ENCODE measurements at regions not wholly inside any gene's neighbourhood (a gene's known extent, or its start where the extent isn't known, plus 50 kb on each side); places are given as distances from the start of the nearest gene placed in this dataset.

- no peak for TF ChIP-seq EGR1 (IDR thresholded peaks at IDR 0.05)
- TF ChIP-seq, protein P1, sequence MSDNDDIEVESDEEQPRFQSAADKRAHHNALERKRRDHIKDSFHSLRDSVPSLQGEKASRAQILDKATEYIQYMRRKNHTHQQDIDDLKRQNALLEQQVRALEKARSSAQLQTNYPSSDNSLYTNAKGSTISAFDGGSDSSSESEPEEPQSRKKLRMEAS (IDR thresholded peaks at IDR 0.05) = no peak
- TF ChIP-seq RAD21 (IDR thresholded peaks at IDR 0.05; ENCODE audit: low read depth) = no peak
- TF ChIP-seq CREB1 (IDR thresholded peaks at IDR 0.05; ENCODE audit: low read depth) = no peak
- TF ChIP-seq TCF12 (IDR thresholded peaks at IDR 0.05; ENCODE audit: low read depth) = no peak
- no peak for TF ChIP-seq EP300 (IDR thresholded peaks at IDR 0.05; ENCODE audit: borderline replicate concordance)
- TF ChIP-seq NFIC (IDR thresholded peaks at IDR 0.05) = no peak
- TF ChIP-seq YY1 (IDR thresholded peaks at IDR 0.05; ENCODE audit: low read depth) = no peak
Observed at GRCh38 chr17:22277595-22277994, 585.3 kb downstream of the KCNJ18 start.

- TF ChIP-seq, protein P1 (IDR thresholded peaks at IDR 0.05) = no peak
- TF ChIP-seq CEBPB (IDR thresholded peaks at IDR 0.05) = no peak
- TF ChIP-seq YY1 (IDR thresholded peaks at IDR 0.05; ENCODE audit: low read depth) = no peak
- TF ChIP-seq TAF1 (IDR thresholded peaks at IDR 0.05; ENCODE audit: low read depth) = no peak
- TF ChIP-seq EGR1 (IDR thresholded peaks at IDR 0.05) = no peak
- no peak for TF ChIP-seq USF1 (IDR thresholded peaks at IDR 0.05)
- no peak for TF ChIP-seq TCF12 (IDR thresholded peaks at IDR 0.05; ENCODE audit: low read depth)
Observed at GRCh38 chr17:22278302-22279275, 586.3 kb downstream of the KCNJ18 start.

DNA sequence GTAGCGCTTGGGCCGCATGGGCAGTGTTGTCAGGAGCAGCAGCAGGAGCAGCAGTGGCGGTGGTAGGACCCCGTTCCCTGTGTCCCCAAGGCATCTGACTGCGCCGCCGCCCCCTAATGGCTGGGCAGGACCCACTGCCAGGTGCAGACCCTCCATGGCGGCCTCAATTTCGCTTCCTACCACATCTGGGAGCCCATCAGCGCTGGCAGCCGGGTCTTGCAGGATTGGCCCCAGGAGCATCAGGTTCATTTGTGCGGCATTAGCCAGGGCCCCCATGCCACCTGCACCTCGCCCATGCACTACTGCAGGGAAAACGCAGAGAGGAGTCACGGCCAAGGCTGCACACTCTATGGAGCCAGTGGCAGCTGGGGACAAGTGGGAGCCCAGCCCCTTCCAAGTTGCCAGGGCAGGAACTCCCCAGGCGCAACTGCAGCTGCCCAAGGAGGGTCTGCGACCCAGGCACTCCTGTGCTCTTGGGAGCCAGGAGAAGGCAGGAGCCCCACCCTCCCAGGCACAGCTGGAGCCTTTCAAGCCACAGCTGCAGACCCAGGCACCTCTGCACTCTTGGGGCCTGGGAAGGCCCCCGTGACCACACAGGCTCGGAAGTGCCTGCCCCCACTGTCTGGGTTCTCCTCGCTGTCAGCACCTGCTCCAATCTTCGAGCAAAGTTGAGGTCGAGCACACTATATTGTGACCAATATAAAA, 594.2 kb downstream of the KCNJ18 start:
- no peak for TF ChIP-seq YY1 (IDR thresholded peaks at IDR 0.05; ENCODE audit: low read depth)
- no peak for TF ChIP-seq ZBTB7A (IDR thresholded peaks at IDR 0.05; ENCODE audit: low read depth)
- no peak for TF ChIP-seq CEBPB (IDR thresholded peaks at IDR 0.05)
- TF ChIP-seq FOXM1 (IDR thresholded peaks at IDR 0.05; ENCODE audit: borderline replicate concordance, low read depth) = no peak
- TF ChIP-seq, protein P1 (IDR thresholded peaks at IDR 0.05) = no peak

DNA sequence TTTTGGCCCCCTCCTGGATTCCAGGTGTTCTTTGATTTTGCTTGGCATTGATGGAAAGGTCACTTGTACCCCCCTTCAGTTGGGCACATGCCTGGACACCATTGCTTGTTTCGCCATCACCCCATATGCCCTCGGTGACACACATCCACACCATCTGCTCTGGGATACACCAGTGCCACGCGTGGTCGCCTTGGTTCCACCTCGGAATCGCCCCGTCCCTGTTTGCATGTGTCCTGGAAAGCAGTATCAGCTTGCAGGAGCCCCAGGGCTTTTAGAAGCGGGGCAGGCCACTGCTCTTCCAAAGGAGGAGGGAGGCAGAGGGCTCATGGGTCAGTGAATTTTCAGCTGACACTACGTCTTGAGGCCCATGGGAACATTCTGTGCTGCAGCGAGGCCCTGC, 607.9 kb downstream of the KCNJ18 start:
- TF ChIP-seq NFIC (IDR thresholded peaks at IDR 0.05) (no peak), TCF12 (IDR thresholded peaks at IDR 0.05; ENCODE audit: low read depth) (no peak), YY1 (IDR thresholded peaks at IDR 0.05; ENCODE audit: low read depth) (no peak), USF1 (IDR thresholded peaks at IDR 0.05) (no peak), TAF1 (IDR thresholded peaks at IDR 0.05; ENCODE audit: low read depth) (no peak), ZBTB7A (IDR thresholded peaks at IDR 0.05; ENCODE audit: low read depth) (no peak), TEAD4 (IDR thresholded peaks at IDR 0.05) (no peak), FOXM1 (IDR thresholded peaks at IDR 0.05; ENCODE audit: borderline replicate concordance, low read depth) (no peak), REST (IDR thresholded peaks at IDR 0.05; ENCODE audit: low read depth) (no peak), EP300 (IDR thresholded peaks at IDR 0.05; ENCODE audit: borderline replicate concordance) (no peak), EGR1 (IDR thresholded peaks at IDR 0.05) (no peak), CEBPB (IDR thresholded peaks at IDR 0.05) (no peak), RAD21 (IDR thresholded peaks at IDR 0.05; ENCODE audit: low read depth) (no peak), CREB1 (IDR thresholded peaks at IDR 0.05; ENCODE audit: low read depth) (no peak)
- TF ChIP-seq, protein P1 (IDR thresholded peaks at IDR 0.05) = no peak

DNA sequence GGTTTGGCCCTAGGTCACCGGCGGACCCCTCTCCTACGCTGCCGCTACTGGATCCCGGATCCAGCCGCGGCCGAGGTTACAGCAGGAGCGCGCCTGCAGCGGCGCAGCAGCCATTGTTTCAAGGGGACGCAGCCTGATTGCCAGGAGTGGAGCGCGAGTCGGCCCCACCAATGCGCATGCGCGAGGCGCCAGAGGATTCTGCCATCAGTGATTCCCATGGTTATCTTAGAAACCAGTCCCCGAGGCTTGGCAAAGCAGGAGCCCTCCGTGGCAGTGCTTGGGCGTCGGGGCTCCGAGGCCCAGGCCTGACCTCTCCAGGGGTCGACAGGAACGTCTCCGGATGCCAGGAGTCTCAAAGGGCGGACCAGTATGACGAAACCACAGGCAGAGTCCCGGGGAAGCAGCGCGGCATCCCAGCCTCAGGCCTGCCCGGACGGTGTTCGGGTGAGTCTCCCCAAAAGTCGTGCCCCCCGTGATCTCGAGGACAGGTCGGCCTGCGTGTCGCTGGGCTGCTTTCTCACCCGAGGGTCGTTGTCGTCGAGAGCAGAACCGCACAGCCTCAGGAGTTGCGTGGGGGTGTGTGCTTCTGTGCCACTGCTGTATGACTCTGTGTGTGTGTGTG, 608.5 kb downstream of the KCNJ18 start:
- TF ChIP-seq FOXM1 (IDR thresholded peaks at IDR 0.05; ENCODE audit: borderline replicate concordance, low read depth) = no peak
- no peak for TF ChIP-seq EP300 (IDR thresholded peaks at IDR 0.05; ENCODE audit: borderline replicate concordance)
- TF ChIP-seq TAF1 (IDR thresholded peaks at IDR 0.05; ENCODE audit: low read depth) = no peak

DNA sequence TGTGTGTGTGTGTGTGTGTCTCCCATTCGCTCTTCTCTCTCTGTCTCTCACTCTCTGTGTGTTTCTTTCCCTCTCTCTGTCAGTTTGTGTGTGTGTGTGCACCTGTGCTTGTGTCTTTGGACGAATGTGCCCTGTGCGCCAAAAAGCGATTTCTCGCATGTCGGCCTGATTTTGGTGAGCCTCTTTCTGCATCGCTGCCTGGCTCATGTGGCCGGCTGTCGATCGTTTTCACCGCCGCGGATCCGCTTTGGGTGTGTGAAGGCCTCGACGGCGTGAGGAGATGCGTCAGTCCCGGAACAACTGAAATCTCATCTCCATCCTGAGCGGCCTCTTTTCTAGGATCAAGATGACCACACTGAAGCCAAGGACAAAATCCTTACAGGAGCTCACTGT, 609.0 kb downstream of the KCNJ18 start:
- TF ChIP-seq EGR1 (IDR thresholded peaks at IDR 0.05) = no peak

GRCh38 chr17:22303096-22303495, 610.8 kb downstream of the KCNJ18 start:
- no peak for TF ChIP-seq CEBPB (IDR thresholded peaks at IDR 0.05)
- TF ChIP-seq FOXM1 (IDR thresholded peaks at IDR 0.05; ENCODE audit: borderline replicate concordance, low read depth) = no peak
- no peak for TF ChIP-seq TCF12 (IDR thresholded peaks at IDR 0.05; ENCODE audit: low read depth)
- no peak for TF ChIP-seq EP300 (IDR thresholded peaks at IDR 0.05; ENCODE audit: borderline replicate concordance)
- no peak for TF ChIP-seq TAF1 (IDR thresholded peaks at IDR 0.05; ENCODE audit: low read depth)
- TF ChIP-seq ZBTB7A (IDR thresholded peaks at IDR 0.05; ENCODE audit: low read depth) = no peak
- TF ChIP-seq, protein P1 (IDR thresholded peaks at IDR 0.05) = no peak
- no peak for TF ChIP-seq TEAD4 (IDR thresholded peaks at IDR 0.05)
- TF ChIP-seq REST (IDR thresholded peaks at IDR 0.05; ENCODE audit: low read depth) = no peak

Measured in Ishikawa (cell line).